GM18951 (cell line): ENCODE measurements at regions not wholly inside any gene's neighbourhood (a gene's known extent, or its start where the extent isn't known, plus 50 kb on each side); places are given as distances from the start of the nearest gene placed in this dataset.

Experiments used
- POLR2A ChIP-seq: IDR thresholded peaks from 4 replicates; pipeline ENCODE4 v1.6.1; 2011; ENCODE audit warnings: mild to moderate bottlenecking; ENCODE audit not compliant: insufficient read length, insufficient read depth; ENCODE audit errors: extremely low read depth
- in situ Hi-C: fragments of 300-500 bp; cut with MboI; formaldehyde crosslinking; loops from one replicate; pipeline ENCODE4 v1.12.0; 2022; ENCODE audit warnings: low sequenced_read_pairs, mixed read lengths, inconsistent platforms; ENCODE audit not compliant: unreplicated experiment

DNA sequence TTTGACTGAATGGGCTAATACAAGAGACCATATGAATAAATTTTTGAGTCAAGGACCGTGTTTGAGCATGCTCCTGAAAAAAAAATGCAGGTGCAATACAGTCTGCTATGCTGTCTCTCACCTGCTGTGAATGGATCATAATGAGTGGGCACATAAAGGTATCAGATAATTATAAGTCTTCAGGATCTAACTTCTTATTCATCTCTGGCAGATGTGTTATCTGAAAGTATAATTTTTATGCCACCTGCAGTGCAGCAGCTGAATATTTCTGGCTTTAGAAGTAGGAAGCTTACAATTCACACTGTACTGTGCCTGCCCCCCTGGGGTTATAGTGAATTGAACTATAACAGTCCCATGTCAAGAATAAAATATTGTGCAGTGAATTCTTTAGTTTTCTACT, 333.3 kb downstream of the MRPL39 start:
- TF ChIP-seq POLR2A = no peak
- in situ Hi-C loops = no loop called here

- TF ChIP-seq POLR2A = no peak
These were observed 352.6 kb downstream of the MRPL39 start for GRCh38 chr21:25254491-25255174.

DNA sequence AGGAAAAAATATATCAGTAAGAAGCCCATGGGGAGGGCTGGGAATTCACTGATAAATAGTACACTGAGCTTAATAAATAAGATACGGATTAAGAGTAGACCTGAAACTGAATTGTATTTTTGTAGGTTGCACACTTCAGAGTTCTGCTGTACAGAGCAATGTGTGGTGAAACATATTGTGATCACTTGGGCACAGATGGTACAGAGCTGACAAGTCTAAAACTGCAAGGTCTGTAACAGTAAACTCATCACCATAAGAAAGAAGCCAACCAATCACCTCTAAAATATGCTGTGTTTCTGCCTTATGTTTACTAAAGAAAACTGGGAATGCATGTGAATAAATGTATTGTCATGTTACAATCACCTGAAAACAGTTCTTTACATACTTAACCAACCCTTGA, 360.7 kb downstream of the MRPL39 start:
- TF ChIP-seq POLR2A = no peak
- in situ Hi-C loops = no loop called here

More at GRCh38 chr21:25254491-25255174, 352.6 kb downstream of the MRPL39 start:
- in situ Hi-C loops = no loop called here

DNA sequence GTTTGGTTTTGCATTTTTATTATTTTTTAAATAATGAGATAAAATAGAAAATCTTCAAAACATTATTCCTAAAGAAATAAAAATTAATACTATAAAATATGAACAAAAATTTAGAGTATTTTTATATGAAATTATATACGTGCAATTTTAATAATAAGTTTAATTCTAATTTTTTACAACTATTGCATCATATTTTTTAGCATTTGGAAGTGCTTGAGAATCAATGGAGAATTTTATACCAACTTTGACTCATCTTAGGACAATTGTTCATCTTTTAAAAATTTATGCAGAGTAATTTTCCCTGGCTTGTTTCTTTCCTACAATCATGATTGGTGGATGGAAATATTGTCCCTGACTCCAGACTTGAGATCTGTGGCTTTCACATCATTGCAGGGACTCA, 362.5 kb downstream of the MRPL39 start:
- in situ Hi-C loops = no loop called here
- no peak for TF ChIP-seq POLR2A

- TF ChIP-seq POLR2A = no peak
These were observed 363.5 kb downstream of the MRPL39 start for GRCh38 chr21:25243808-25244207.

GRCh38 chr21:25240974-25241373, 366.3 kb downstream of the MRPL39 start:
- TF ChIP-seq POLR2A = no peak
- in situ Hi-C loops = no loop called here

More at GRCh38 chr21:25243808-25244207, 363.5 kb downstream of the MRPL39 start:
- in situ Hi-C loops = no loop called here

- no peak for TF ChIP-seq POLR2A
- in situ Hi-C loops = no loop called here
These were observed 372.2 kb downstream of the MRPL39 start for GRCh38 chr21:25234857-25235801.

DNA sequence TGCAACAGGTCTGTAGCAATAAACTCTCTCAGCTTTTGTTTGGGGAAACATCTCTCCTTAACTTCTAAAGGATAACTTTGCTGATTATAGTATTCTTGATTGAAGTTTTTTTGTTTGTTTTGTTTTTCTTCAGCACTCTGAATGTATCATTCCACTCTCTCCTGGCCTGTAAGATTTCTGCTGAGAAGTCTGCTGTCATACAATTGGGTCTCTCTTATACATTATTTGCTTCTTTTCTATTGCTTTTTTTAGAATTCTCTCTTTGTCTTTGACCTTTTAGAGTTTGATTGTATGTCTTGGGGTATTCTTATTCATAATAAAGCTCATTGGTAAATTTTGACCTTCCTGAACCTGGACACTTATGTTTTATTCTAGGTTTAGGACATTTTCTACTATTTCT, 386.3 kb downstream of the MRPL39 start:
- in situ Hi-C loops = no loop called here
- TF ChIP-seq POLR2A = no peak

- in situ Hi-C loops = no loop called here
- TF ChIP-seq POLR2A = no peak
These were observed 387.1 kb downstream of the MRPL39 start for GRCh38 chr21:25220169-25220568.

DNA sequence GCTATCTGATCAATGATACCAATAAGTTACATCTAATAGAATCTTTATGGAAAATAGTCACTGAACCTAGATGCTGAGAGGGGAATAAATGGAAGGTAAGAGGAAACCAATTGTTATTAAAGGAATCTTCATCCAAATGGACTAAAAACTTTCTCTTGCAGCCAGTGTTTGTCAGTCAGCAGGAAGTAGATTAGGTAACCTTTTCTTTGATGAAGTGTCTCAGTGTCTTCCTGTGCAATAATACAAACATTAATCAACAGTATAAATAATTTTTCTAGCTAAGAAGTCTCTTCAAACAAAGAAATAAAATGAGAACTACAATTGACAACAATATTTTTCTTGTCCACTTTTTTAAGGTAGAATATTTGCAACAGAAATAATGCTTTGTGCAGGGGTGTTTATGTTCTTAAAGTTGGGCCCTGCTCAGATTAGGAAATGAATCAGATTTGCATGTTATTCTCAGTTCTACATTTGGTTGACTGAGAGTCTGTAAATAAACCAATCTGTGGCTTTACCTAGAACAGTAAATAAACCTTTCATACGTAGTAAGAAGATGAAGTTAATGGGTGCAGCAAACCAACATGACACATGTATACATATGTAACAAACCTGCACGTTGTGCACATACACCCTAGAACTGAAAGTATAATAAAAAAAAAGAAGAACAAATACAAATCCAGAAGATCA, 391.4 kb downstream of the MRPL39 start:
- TF ChIP-seq POLR2A = no peak
- in situ Hi-C loops = no loop called here

- in situ Hi-C loops = no loop called here
- TF ChIP-seq POLR2A = no peak
These were observed 392.6 kb downstream of the MRPL39 start for GRCh38 chr21:25214676-25215075.

DNA sequence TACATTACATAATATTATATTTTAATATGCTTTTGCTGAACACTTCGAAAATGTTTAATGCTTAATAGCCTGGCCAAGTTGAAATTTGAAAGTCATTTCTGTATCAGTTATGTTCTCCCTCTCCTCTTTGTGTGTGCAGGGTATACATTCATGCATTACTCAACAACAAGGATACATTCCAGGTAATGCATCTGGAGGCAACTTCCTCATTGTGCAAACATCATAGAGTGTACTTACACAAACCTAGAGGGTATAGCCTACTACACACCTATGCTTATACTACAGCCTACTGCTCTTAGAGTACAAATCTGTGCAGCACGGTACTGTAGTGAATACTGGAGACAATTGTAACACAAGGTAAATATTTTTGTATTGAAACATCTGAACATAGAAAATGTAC, 407.3 kb downstream of the MRPL39 start:
- no peak for TF ChIP-seq POLR2A
- in situ Hi-C loops = no loop called here

GRCh38 chr21:25191141-25191540, 416.1 kb downstream of the MRPL39 start:
- in situ Hi-C loops = no loop called here
- TF ChIP-seq POLR2A = no peak

GRCh38 chr21:25189497-25189896, 417.8 kb downstream of the MRPL39 start:
- in situ Hi-C loops = no loop called here
- TF ChIP-seq POLR2A = no peak

GRCh38 chr21:25188677-25189079, 418.6 kb downstream of the MRPL39 start:
- no peak for TF ChIP-seq POLR2A
- in situ Hi-C loops = no loop called here
